LNCAP (cell line): ENCODE measurements at regions not wholly inside any gene's neighbourhood (a gene's known extent, or its start where the extent isn't known, plus 50 kb on each side); places are given as distances from the start of the nearest gene placed in this dataset.

ENCODE experiments used
- TF ChIP-seq, protein P1 (sequence below): fragments of 450-650 bp; IDR thresholded peaks from 2 replicates; pipeline ENCODE4 v1.5.1; 2017; ENCODE audit warnings: mild to moderate bottlenecking

- TF ChIP-seq, protein P1, sequence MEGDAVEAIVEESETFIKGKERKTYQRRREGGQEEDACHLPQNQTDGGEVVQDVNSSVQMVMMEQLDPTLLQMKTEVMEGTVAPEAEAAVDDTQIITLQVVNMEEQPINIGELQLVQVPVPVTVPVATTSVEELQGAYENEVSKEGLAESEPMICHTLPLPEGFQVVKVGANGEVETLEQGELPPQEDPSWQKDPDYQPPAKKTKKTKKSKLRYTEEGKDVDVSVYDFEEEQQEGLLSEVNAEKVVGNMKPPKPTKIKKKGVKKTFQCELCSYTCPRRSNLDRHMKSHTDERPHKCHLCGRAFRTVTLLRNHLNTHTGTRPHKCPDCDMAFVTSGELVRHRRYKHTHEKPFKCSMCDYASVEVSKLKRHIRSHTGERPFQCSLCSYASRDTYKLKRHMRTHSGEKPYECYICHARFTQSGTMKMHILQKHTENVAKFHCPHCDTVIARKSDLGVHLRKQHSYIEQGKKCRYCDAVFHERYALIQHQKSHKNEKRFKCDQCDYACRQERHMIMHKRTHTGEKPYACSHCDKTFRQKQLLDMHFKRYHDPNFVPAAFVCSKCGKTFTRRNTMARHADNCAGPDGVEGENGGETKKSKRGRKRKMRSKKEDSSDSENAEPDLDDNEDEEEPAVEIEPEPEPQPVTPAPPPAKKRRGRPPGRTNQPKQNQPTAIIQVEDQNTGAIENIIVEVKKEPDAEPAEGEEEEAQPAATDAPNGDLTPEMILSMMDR, result no peak
Observed at GRCh38 chr4:20646287-20646686, 54.0 kb upstream of the PACRGL start.
